Colonic mucosa (tissue), 4 donors: ENCODE measurements at regions not wholly inside any gene's neighbourhood (a gene's known extent, or its start where the extent isn't known, plus 50 kb on each side); places are given as distances from the start of the nearest gene placed in this dataset.

Experiments
- DNase-seq: peaks from one replicate; pipeline ENCODE4 v3.0.0-alpha.2; 2020
- H3K27ac ChIP-seq: fragments of 200-600 bp; one replicate; pipeline ENCODE4 v1.8.0; 2021
- H3K27me3 ChIP-seq: fragments of 200-600 bp; one replicate; pipeline ENCODE4 v1.8.0; 2021
- H3K36me3 ChIP-seq: fragments of 200-600 bp; one replicate; pipeline ENCODE4 v1.8.0; 2021
- H3K4me1 ChIP-seq: fragments of 200-600 bp; one replicate; pipeline ENCODE4 v1.8.0; 2021; ENCODE audit warnings: mild to moderate bottlenecking
- H3K4me3 ChIP-seq: fragments of 200-600 bp; one replicate; pipeline ENCODE4 v1.8.0; 2021
- H3K9ac ChIP-seq, 2 donors: one replicate each; pipeline ENCODE4 v1.7.0; 2013; ENCODE audit warnings: control low read depth in 2 of 2, low read depth in 2 of 2, low read length in 2 of 2
- H3K9me3 ChIP-seq: fragments of 200-600 bp; one replicate; pipeline ENCODE4 v1.8.0; 2021
- CTCF ChIP-seq: fragments of 200-600 bp; IDR thresholded peaks from one replicate; pipeline ENCODE4 v1.8.0; 2022; ENCODE audit warnings: antibody characterized with exemption, mild to moderate bottlenecking
- intact Hi-C: fragments of 100-400 bp; cut with DNase I; formaldehyde crosslinking; loops from one replicate; pipeline ENCODE4 v1.14.1; 2022
- donor health status: healthy.
- donor health status: DM: no; HTN: no; CAD: no.
- donor health status: DM: no; HTN: no; CAD: no.

- Histone ChIP-seq H3K4me3 (no peak overlapping the region), H3K9ac (no peak overlapping the region), H3K27me3 (no peaks in the 10 kb centered on the region), H3K27ac (no peak overlapping the region), H3K4me1 (no peaks in the 10 kb centered on the region), H3K9me3 (no peaks in the 10 kb centered on the region), H3K36me3 (no peaks in the 10 kb centered on the region)
- no peak for TF ChIP-seq CTCF
- DNase-seq, result no peak
- intact Hi-C loops, result no loop called here
Measured at GRCh38 chr6:74646461-74646860, 559.4 kb downstream of the COL12A1 start.

GRCh38 chr6:74645108-74645849, 560.6 kb downstream of the COL12A1 start:
- H3K27me3 ChIP-seq, result no peaks in the 10 kb centered on the region
- H3K36me3 ChIP-seq, result no peaks in the 10 kb centered on the region
- H3K4me3 ChIP-seq, result no peak overlapping the region
- H3K9ac ChIP-seq, result no peak overlapping the region
- H3K27ac ChIP-seq, result no peak overlapping the region
- intact Hi-C loops, result no loop called here
- no peak for TF ChIP-seq CTCF
- no peaks in the 10 kb centered on the region for H3K4me1 ChIP-seq
- no peak for DNase-seq
- no peaks in the 10 kb centered on the region for H3K9me3 ChIP-seq

DNA sequence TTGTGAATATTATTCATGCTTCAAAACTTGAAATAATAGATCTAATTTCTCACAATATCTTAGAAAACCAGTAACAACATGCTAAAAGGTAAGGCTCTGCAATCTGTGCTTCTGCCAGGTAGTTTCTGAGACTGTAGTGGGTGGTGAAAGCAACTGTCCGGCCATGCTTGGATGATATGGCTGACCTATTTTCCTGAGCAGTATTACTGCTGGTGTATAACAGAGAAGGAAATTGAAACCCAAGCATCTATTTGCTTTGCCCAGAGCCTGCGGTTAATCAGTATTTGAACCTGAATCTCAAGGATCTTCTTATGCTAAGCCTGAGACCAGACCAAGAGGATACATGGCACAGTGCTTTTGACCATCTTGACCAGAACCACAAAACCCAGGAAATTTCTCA, 563.8 kb downstream of the COL12A1 start:
- no peaks in the 10 kb centered on the region for H3K36me3 ChIP-seq
- no peak overlapping the region for H3K9ac ChIP-seq
- no peak for DNase-seq
- intact Hi-C loops, result no loop called here
- H3K27ac ChIP-seq, result no peak overlapping the region
- H3K4me1 ChIP-seq, result no peaks in the 10 kb centered on the region
- TF ChIP-seq CTCF, result no peak
- H3K27me3 ChIP-seq, result no peaks in the 10 kb centered on the region
- no peaks in the 10 kb centered on the region for H3K9me3 ChIP-seq
- H3K4me3 ChIP-seq, result no peak overlapping the region

DNA sequence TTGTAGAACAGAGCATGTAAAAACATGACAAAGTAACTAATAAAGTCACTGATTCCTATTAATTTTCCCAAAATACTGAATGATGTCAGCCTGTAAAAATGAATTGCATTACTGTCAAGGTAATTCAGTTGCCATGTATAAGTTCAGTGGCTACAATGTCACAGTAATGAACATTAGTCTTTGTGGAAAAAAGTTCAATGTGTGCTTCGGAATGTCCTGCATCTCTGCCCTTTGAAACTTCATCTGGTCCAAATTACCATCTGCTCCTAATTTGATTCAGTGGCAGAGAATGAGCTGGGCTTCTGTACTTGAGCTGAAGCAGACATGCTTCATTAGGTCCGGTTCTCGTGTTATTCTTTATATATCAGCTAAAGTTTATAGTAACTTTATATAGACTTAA, 567.4 kb downstream of the COL12A1 start:
- TF ChIP-seq CTCF, result no peak
- Histone ChIP-seq H3K9ac (no peak overlapping the region), H3K4me3 (no peak overlapping the region), H3K9me3 (no peaks in the 10 kb centered on the region), H3K27ac (no peak overlapping the region), H3K36me3 (no peaks in the 10 kb centered on the region), H3K27me3 (no peaks in the 10 kb centered on the region), H3K4me1 (no peaks in the 10 kb centered on the region)
- intact Hi-C loops, result no loop called here
- DNase-seq, result no peak

DNA sequence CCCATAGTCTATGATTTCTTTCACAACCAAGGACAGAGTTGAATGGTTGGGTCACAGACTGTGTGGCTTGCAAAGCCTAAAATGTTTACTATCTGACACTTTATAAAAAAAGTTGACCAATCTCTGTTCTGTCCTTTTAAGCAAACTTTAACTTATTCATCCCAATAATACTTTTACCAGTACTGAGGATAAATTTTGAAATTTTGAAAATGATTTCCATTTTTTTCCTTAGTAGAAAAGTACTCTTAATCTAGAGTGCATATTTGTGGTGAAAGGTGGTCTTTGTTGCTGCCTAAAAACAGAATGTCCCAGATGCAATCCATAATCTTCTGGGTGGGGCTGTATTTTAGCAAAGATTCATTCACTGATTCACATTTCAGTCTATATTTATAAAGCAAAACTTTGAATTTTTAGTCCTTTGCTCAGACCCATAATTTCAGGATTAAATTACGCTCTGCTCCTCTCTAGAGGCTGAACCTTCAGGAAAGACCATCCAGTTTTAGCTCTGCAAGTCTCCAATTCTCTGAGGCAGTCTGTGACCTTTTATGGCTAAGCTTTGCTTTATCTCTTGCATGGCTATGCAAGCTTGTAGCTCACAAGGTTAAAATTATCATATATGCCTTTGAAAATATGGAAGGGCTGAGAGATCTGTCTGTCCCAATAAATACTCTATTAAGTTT, 573.5 kb downstream of the COL12A1 start:
- Histone ChIP-seq H3K27ac (no peak overlapping the region), H3K9me3 (no peaks in the 10 kb centered on the region), H3K27me3 (no peaks in the 10 kb centered on the region), H3K36me3 (no peaks in the 10 kb centered on the region), H3K9ac (no peak overlapping the region), H3K4me1 (no peaks in the 10 kb centered on the region), H3K4me3 (no peak overlapping the region)
- DNase-seq, result no peak
- no peak for TF ChIP-seq CTCF
- intact Hi-C loops, result no loop called here
